Keratinocyte (primary cell): ENCODE measurements at regions not wholly inside any gene's neighbourhood (a gene's known extent, or its start where the extent isn't known, plus 50 kb on each side); places are given as distances from the start of the nearest gene placed in this dataset.

Experiments
- DNase-seq: peaks from one replicate; pipeline ENCODE4 v3.0.0-alpha.2; 2011; ENCODE audit warnings: low read depth, missing footprints, low spot score
- FAIRE-seq: peaks from 2 replicates; lab custom pipeline; 2011; peaks lifted over from hg19 to GRCh38; lab: Jason Lieb, UNC
- H2AFZ ChIP-seq: 2 replicates; pipeline ENCODE4 v1.6.0; 2012; ENCODE audit warnings: low read length, control low read depth, inconsistent platforms; ENCODE audit not compliant: control insufficient read depth
- H3K27ac ChIP-seq: 2 replicates; pipeline ENCODE4 v1.5.1; 2011; ENCODE audit warnings: low read length; ENCODE audit not compliant: control insufficient read depth, insufficient read depth
- H3K27me3 ChIP-seq: 3 replicates; pipeline ENCODE4 v1.6.0; 2011; ENCODE audit warnings: low read length; ENCODE audit not compliant: control insufficient read depth, insufficient read depth; ENCODE audit errors: extremely low read depth
- H3K36me3 ChIP-seq, 2 experiments: 2 replicates in 1 of 2; 3 replicates in 1 of 2; pipeline ENCODE4 v1.5.1; 2011; ENCODE audit warnings: low read length in 2 of 2, mild to moderate bottlenecking in 1 of 2; ENCODE audit not compliant: control insufficient read depth in 2 of 2, insufficient read depth in 2 of 2; ENCODE audit errors: extremely low read depth in 1 of 2
- H3K4me1 ChIP-seq: 3 replicates; pipeline ENCODE4 v1.5.1; 2011; ENCODE audit warnings: low read length; ENCODE audit not compliant: control insufficient read depth, insufficient read depth; ENCODE audit errors: extremely low read depth
- H3K4me2 ChIP-seq: 3 replicates; pipeline ENCODE4 v1.6.0; 2011; ENCODE audit warnings: low read depth, low read length; ENCODE audit not compliant: control insufficient read depth, insufficient read depth; ENCODE audit errors: extremely low read depth
- H3K4me3 ChIP-seq, 3 experiments: fragments of 200-600 bp in 1 of 3; sonication (generic) in 1 of 3; 2 replicates in 2 of 3; 3 replicates in 1 of 3; pipeline ENCODE4 v1.5.1; 2011 to 2016; ENCODE audit warnings: low read length in 3 of 3, mild to moderate bottlenecking in 3 of 3, control low read depth in 2 of 3, inconsistent platforms in 1 of 3, low read depth in 1 of 3, mixed read lengths in 1 of 3, mixed run types in 1 of 3, moderate library complexity in 1 of 3; ENCODE audit not compliant: control insufficient read depth in 2 of 3, insufficient read depth in 2 of 3; ENCODE audit errors: extremely low read depth in 1 of 3
- H3K79me2 ChIP-seq: 2 replicates; pipeline ENCODE4 v1.6.0; 2012; ENCODE audit warnings: low read length; ENCODE audit not compliant: control insufficient read depth, insufficient read depth
- H3K9ac ChIP-seq: 3 replicates; pipeline ENCODE4 v1.6.0; 2011; ENCODE audit warnings: low read length; ENCODE audit not compliant: control insufficient read depth, insufficient read depth; ENCODE audit errors: extremely low read depth
- H3K9me1 ChIP-seq: 3 replicates; pipeline ENCODE4 v1.6.0; 2011; ENCODE audit warnings: low read length; ENCODE audit not compliant: control insufficient read depth, insufficient read depth; ENCODE audit errors: extremely low read depth
- H3K9me3 ChIP-seq: 2 replicates; pipeline ENCODE4 v1.5.1; 2012; ENCODE audit warnings: low read depth, low read length; ENCODE audit not compliant: control insufficient read depth
- H4K20me1 ChIP-seq: 3 replicates; pipeline ENCODE4 v1.6.0; 2011; ENCODE audit warnings: low read length; ENCODE audit not compliant: control insufficient read depth, insufficient read depth; ENCODE audit errors: extremely low read depth
- EZH2 ChIP-seq: IDR thresholded peaks from one replicate; pipeline ENCODE4 v1.6.1; 2012; ENCODE audit warnings: inconsistent platforms, mild to moderate bottlenecking, low read length, moderate library complexity
- dilution Hi-C: fragments of 300-500 bp; cut with MboI; formaldehyde crosslinking; loops from one replicate; pipeline ENCODE4 v1.7.0; 2020; ENCODE audit warnings: low sequenced_read_pairs; ENCODE audit not compliant: extremely low pct_ligation_motif_present
- TF ChIP-seq, protein P1 (sequence below), 3 experiments: IDR thresholded peaks in 1 of 3; conservative IDR thresholded peaks in 1 of 3; optimal IDR thresholded peaks in 1 of 3; 2 replicates in 2 of 3; 3 replicates in 1 of 3; pipeline versions ENCODE3 to v1.5.1; 2011; ENCODE audit warnings: low read length in 3 of 3, mild to moderate bottlenecking in 3 of 3, moderate library complexity in 2 of 3, control low read depth in 1 of 3, inconsistent platforms in 1 of 3; ENCODE audit not compliant: insufficient read depth in 2 of 3; ENCODE audit errors: extremely low read depth in 1 of 3

DNA sequence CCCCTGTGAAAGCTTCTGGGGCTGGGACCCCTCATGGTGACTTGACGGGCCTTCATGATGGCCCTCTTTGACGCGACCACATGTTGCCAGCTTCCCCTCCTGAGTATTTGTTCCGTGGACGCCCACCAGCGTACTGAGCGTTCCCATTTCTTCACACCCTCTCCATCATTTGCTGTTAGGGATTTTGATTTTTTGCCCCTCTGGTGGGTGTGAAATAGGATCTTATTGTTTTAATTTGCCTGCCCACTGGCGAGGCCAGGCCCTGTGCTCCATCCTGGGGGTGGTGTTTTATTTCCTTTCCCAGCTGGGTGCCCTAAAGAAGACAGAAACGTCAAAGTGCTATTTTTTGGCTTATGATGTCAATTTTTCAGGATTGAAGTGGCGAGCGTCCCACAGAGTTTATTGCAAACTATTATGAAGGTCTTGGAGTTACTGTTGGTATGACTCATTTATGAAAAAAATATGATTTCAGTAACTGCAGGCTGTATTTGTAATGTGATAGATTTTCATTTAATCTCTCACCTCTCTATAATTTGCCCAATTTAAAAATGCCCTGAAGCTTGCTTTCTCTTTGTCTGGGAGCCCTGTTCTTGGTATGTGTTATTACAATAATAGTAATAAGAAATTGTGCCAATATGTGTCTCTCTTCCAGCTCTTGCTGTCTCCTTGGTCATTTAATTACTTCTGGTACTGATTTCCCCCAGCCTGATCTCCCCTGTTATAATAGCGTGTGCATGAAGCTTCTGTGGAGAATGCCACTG, 99.6 kb downstream of the SLC25A47 start:
- no peak for DNase-seq
- peak overlapping the region; percentile 42 for H3K4me2 ChIP-seq

DNA sequence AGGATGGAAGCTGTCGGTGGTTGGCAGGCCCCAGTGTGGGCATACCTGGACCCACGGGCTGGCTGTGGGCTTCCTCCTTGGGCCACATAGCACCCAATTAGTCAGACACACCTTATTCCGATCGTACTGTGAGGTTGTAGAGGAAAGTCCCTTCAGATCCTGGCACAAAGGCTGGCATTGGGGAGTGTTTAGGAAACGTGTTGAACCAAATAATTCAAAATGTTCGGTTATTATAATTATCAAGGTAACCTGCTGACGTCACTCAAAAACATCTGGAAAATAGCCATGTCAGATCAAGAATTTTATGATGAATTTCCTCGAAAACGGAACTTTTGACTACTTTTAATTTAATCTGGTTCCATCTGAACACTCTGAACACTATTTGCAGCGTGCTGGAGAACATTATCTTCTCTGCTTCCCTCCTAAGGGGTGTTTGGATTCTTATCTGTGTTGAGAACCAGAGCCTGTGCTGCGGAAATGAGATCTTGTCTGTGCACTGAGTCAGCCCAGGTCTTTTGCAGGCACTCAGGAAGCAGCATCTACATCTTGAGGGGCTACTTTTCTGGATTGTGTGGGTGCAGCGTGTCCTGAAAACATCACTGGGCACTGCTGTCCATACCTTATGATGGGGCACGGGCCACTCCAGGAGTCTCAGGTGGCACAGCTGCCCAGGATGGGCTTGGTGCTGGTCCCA, 100.3 kb downstream of the SLC25A47 start:
- Histone ChIP-seq H3K9me3 (no peaks in the 10 kb centered on the region), H2AFZ (no peak overlapping the region), H3K27me3 (no peaks in the 10 kb centered on the region), H3K9me1 (peaks cover 3% of the 10 kb centered on the region), H3K79me2 (no peaks in the 10 kb centered on the region), H3K36me3 (no peaks in the 10 kb centered on the region), H4K20me1 (no peaks in the 10 kb centered on the region), H3K9ac (no peak overlapping the region), H3K27ac (peak overlapping the region; percentile 53), H3K4me3 (no peak overlapping the region), H3K4me2 (peak overlapping the region; percentile 42), H3K4me1 (peaks cover 24% of the 10 kb centered on the region)
- TF ChIP-seq EZH2, result no peak
- TF ChIP-seq, protein P1, sequence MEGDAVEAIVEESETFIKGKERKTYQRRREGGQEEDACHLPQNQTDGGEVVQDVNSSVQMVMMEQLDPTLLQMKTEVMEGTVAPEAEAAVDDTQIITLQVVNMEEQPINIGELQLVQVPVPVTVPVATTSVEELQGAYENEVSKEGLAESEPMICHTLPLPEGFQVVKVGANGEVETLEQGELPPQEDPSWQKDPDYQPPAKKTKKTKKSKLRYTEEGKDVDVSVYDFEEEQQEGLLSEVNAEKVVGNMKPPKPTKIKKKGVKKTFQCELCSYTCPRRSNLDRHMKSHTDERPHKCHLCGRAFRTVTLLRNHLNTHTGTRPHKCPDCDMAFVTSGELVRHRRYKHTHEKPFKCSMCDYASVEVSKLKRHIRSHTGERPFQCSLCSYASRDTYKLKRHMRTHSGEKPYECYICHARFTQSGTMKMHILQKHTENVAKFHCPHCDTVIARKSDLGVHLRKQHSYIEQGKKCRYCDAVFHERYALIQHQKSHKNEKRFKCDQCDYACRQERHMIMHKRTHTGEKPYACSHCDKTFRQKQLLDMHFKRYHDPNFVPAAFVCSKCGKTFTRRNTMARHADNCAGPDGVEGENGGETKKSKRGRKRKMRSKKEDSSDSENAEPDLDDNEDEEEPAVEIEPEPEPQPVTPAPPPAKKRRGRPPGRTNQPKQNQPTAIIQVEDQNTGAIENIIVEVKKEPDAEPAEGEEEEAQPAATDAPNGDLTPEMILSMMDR (optimal IDR thresholded peaks at IDR 0.05 in 1 of 3, IDR thresholded peaks at IDR 0.05 in 1 of 3, conservative IDR thresholded peaks at IDR 0.05 in 1 of 3; ENCODE audit: extremely low read depth in 1 of 3, insufficient read depth in 2 of 3, low read length in 3 of 3), result no peak
- FAIRE-seq (peak; percentile 13), DNase-seq (no peak)
- dilution Hi-C loops, result no loop called here

More for the DNA sequence above, 99.6 kb downstream of the SLC25A47 start:
- dilution Hi-C loops, result no loop called here
- Histone ChIP-seq H4K20me1 (no peaks in the 10 kb centered on the region), H3K4me3 (no peak overlapping the region), H3K4me1 (peaks cover 24% of the 10 kb centered on the region), H2AFZ (no peak overlapping the region), H3K27ac (peak overlapping the region; percentile 53), H3K27me3 (no peaks in the 10 kb centered on the region), H3K9me1 (peaks cover 3% of the 10 kb centered on the region), H3K36me3 (no peaks in the 10 kb centered on the region), H3K9ac (no peak overlapping the region), H3K79me2 (no peaks in the 10 kb centered on the region), H3K9me3 (no peaks in the 10 kb centered on the region)
- no peak for FAIRE-seq
- no peak for TF ChIP-seq EZH2
- TF ChIP-seq, protein P1 (optimal IDR thresholded peaks at IDR 0.05 in 1 of 3, IDR thresholded peaks at IDR 0.05 in 1 of 3, conservative IDR thresholded peaks at IDR 0.05 in 1 of 3; ENCODE audit: extremely low read depth in 1 of 3, insufficient read depth in 2 of 3, low read length in 3 of 3), result no peak
